ENCODE measurements at regions not wholly inside any gene's neighbourhood (a gene's known extent, or its start where the extent isn't known, plus 50 kb on each side); places are given as distances from the start of the nearest gene placed in this dataset.

DNA sequence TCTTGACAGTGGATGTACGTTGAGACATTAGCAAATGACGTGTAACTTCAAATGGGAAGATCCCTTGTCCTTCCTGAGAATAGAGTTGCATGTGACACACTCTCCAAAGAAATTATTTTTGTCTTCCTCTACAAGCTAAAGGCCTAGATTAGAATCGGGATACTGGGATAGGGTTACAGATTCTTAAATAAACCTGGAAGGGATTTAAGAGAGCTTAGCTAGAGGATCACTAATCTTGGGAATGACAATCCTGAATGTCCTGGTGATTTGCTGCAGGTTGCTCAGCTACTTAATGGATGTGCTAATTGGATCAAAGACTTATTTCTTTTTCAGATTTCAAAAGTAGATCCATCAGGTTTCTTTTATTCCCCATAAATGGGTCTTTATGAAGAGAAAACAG lies 101.9 kb downstream of the KCNJ2 start:
- no peaks in the 10 kb centered on the region for H3K79me2 ChIP-seq (ENCODE audit: control insufficient read depth, insufficient read depth, low read length)
- CTCF ChIA-PET = no interaction called here
- no peak overlapping the region for H2AFZ ChIP-seq (ENCODE audit: insufficient read depth, low read depth, low read length, poor library complexity, severe bottlenecking)
- Mint-ChIP-seq H3K9me3 (ENCODE audit: insufficient read depth) (peaks cover 3% of the 10 kb centered on the region), H3K4me1 (no peaks in the 10 kb centered on the region), H3K27me3 (no peaks in the 10 kb centered on the region), H3K27ac (no peak overlapping the region), H3K4me3 (no peak overlapping the region)
- no peaks in the 10 kb centered on the region for H3K27me3 ChIP-seq (replicated peaks in 1 of 4; ENCODE audit: control extremely low read depth in 1 of 4, control insufficient read depth in 3 of 4, insufficient read depth in 4 of 4, low read length in 3 of 4)
- intact Hi-C loops (cut with micrococcal nuclease) = no loop called here
- no peak overlapping the region for H3K27ac ChIP-seq (ENCODE audit: low read length in 2 of 2)
- DNase-seq = no peak
- WGBS (ENCODE audit: insufficient coverage) = no CpG with 5 or more reads among the region's 3 CpGs
- POLR2A ChIA-PET = no interaction called here
- H3K4me3 ChIP-seq (ENCODE audit: control extremely low read depth in 1 of 5, extremely low read depth in 1 of 5, insufficient read depth in 1 of 5, low read depth in 2 of 5, low read length in 4 of 5) = no peak overlapping the region
- H3K9ac ChIP-seq (ENCODE audit: low read length) = no peak overlapping the region
- no peaks in the 10 kb centered on the region for H3K4me1 ChIP-seq (ENCODE audit: control insufficient read depth in 2 of 2, insufficient read depth in 2 of 2, low read length in 2 of 2)
- no peak for TF ChIP-seq EZH2 (IDR thresholded peaks at IDR 0.05; ENCODE audit: borderline replicate concordance, insufficient read depth, low read depth, low read length, poor library complexity, severe bottlenecking)
- TF ChIP-seq CTCF (IDR thresholded peaks at IDR 0.05) = no peak
- H3K4me2 ChIP-seq (replicated peaks; ENCODE audit: low read depth, low read length, poor library complexity, severe bottlenecking) = no peak overlapping the region
- peaks cover 0 to 2% (median 0%) of the 10 kb centered on the region in 3 donors for H3K9me3 ChIP-seq (ENCODE audit: control extremely low read depth in 1 of 3, control insufficient read depth in 2 of 3, insufficient read depth in 1 of 3, low read length in 2 of 3)
- no peaks in the 10 kb centered on the region for H3K36me3 ChIP-seq (replicated peaks in 1 of 2; ENCODE audit: control extremely low read depth in 1 of 2, control insufficient read depth in 1 of 2, extremely low read depth in 1 of 2, insufficient read depth in 2 of 2, low read length in 1 of 2)
- ATAC-seq (ENCODE audit: low read depth) = no peak
- H4K20me1 ChIP-seq (ENCODE audit: control insufficient read depth, insufficient read depth, low read length, poor library complexity, severe bottlenecking) = no peaks in the 10 kb centered on the region

DNA sequence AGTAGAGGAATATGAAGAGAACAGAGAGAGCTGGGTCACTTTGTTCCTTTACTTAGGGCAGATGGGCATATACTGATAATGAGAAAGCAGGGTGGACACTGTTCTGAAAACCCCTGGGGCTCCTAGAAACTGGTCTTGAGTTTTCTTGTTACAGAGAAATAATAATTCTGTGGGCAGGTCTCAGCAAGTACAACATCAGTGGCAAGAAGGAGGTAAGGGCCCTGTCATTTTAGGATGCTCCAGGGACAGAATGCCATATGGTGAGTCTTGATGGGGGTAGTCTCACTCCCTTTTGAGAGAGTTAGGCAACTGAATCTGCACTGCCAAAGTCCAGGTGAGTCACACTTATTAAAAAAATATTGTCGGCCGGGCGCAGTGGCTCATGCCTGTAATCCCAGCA lies 102.3 kb downstream of the KCNJ2 start:
- Histone ChIP-seq H2AFZ (ENCODE audit: insufficient read depth, low read depth, low read length, poor library complexity, severe bottlenecking) (no peak overlapping the region), H3K4me2 (replicated peaks; ENCODE audit: low read depth, low read length, poor library complexity, severe bottlenecking) (no peak overlapping the region)

More for the DNA sequence above, 102.3 kb downstream of the KCNJ2 start:
- H3K27me3 ChIP-seq (replicated peaks in 1 of 4; ENCODE audit: control extremely low read depth in 1 of 4, control insufficient read depth in 3 of 4, insufficient read depth in 4 of 4, low read length in 3 of 4) = no peaks in the 10 kb centered on the region
- ATAC-seq (ENCODE audit: low read depth) (no peak), DNase-seq (no peak)
- H4K20me1 ChIP-seq (ENCODE audit: control insufficient read depth, insufficient read depth, low read length, poor library complexity, severe bottlenecking) = no peaks in the 10 kb centered on the region
- no peak overlapping the region for H3K4me3 Mint-ChIP-seq
- H3K9me3 Mint-ChIP-seq (ENCODE audit: insufficient read depth) = peaks cover 2% of the 10 kb centered on the region
- ChIA-PET CTCF (no interaction called here), POLR2A (no interaction called here)
- H3K36me3 ChIP-seq (replicated peaks in 1 of 2; ENCODE audit: control extremely low read depth in 1 of 2, control insufficient read depth in 1 of 2, extremely low read depth in 1 of 2, insufficient read depth in 2 of 2, low read length in 1 of 2) = no peaks in the 10 kb centered on the region
- no peak overlapping the region for H3K27ac ChIP-seq (ENCODE audit: low read length in 2 of 2)
- intact Hi-C loops (cut with micrococcal nuclease) = no loop called here
- H3K4me1 Mint-ChIP-seq = no peaks in the 10 kb centered on the region
- H3K4me3 ChIP-seq (ENCODE audit: control extremely low read depth in 1 of 5, extremely low read depth in 1 of 5, insufficient read depth in 1 of 5, low read depth in 2 of 5, low read length in 4 of 5) = no peak overlapping the region
- no peaks in the 10 kb centered on the region for H3K27me3 Mint-ChIP-seq
- TF ChIP-seq CTCF (IDR thresholded peaks at IDR 0.05) (no peak), EZH2 (IDR thresholded peaks at IDR 0.05; ENCODE audit: borderline replicate concordance, insufficient read depth, low read depth, low read length, poor library complexity, severe bottlenecking) (no peak)
- H3K27ac Mint-ChIP-seq = no peak overlapping the region
- H3K79me2 ChIP-seq (ENCODE audit: control insufficient read depth, insufficient read depth, low read length) = no peaks in the 10 kb centered on the region
- H3K9me3 ChIP-seq (ENCODE audit: control extremely low read depth in 1 of 3, control insufficient read depth in 2 of 3, insufficient read depth in 1 of 3, low read length in 2 of 3) = peaks cover 0 to 2% (median 0%) of the 10 kb centered on the region in 3 donors
- H3K9ac ChIP-seq (ENCODE audit: low read length) = no peak overlapping the region
- no CpG with 5 or more reads among the region's 3 CpGs for WGBS (ENCODE audit: insufficient coverage)
- H3K4me1 ChIP-seq (ENCODE audit: control insufficient read depth in 2 of 2, insufficient read depth in 2 of 2, low read length in 2 of 2) = no peaks in the 10 kb centered on the region

All from B cell (primary cell).